ENCODE measurements at regions not wholly inside any gene's neighbourhood (a gene's known extent, or its start where the extent isn't known, plus 50 kb on each side); places are given as distances from the start of the nearest gene placed in this dataset.
"Not testable (repeated sequence)": the region's sequence is repeated elsewhere in the genome, so short reads cannot be mapped to it uniquely, and the experiment has no call there.

DNA sequence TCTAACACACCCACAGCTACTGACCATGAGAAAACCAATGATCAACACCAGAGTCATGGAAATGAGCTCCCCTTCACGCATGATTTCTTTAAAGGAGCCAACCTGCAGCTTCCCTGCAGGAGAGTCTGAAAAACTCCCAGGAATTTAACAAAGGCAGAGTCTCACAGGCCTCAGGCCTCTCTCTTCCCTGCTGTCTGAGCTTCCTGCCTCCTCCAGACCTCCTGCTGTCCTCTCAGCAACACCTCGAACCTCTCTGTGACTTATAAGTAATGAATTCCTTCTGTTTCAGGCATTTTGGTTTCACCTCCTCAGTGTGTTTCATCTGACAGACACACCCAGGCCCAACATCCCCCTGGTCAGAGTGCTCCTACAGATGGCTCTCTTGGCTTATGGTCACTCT is 1044.4 kb downstream of the UQCRFS1 start:
- no peak for DNase-seq

DNA sequence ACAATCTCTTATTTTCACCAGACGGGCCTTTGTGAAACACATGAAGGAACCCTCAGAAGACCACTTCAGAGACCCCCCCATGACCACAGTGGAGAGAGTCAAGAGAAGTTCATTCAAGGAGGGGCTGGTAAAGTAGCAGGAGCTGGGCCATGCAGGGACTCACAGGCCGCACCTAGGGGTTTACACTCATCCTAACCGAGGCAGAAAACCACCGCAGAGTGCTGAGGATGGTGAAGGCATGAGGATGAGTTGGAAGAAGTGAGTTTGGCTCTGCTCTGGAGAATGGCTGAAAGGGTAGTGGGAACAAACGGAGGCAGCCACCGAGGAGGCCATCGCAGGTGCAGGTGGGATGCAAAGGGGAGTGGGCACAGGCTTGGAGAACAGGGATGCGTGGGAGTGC is 1046.9 kb downstream of the UQCRFS1 start:
- DNase-seq: no peak

DNA sequence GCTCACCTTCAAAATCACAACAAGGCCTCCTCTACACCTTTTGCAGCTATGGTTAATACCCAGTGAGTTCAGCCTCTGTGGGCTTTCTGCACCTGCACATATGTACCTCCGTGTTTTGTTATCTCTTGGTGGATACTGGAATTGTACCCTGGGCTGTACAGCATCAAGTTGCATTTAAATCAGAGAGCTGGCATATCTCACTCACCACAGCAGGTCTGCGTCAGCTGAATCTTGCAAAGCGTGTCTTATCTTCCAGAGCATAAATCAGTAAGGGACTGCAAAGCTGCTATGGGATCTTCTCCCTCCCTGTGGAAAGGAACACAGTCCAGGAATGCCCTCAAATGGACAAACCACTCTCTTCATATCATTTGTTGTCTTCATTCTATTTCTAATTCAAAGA is 1048.7 kb downstream of the UQCRFS1 start:
- no peak for DNase-seq

DNA sequence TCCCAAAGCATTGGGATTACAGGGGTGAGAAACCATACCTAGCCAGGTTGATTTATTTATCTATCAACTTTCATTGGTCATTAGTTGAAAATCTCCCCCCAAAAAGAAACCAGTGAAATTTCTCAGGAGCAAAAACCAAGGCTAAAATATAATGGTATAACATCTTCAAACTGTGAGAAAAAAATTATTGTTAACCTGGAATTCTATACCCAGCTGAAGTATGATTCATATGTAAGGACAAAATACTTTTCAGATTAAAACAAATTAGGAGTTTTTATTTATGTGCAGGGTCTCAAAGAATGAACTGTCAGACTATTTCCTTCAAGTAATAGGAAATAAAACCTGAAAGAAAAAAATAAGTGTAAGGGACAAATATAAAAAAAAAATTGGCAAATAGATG is 1053.9 kb downstream of the UQCRFS1 start:
- no peak for DNase-seq

DNA sequence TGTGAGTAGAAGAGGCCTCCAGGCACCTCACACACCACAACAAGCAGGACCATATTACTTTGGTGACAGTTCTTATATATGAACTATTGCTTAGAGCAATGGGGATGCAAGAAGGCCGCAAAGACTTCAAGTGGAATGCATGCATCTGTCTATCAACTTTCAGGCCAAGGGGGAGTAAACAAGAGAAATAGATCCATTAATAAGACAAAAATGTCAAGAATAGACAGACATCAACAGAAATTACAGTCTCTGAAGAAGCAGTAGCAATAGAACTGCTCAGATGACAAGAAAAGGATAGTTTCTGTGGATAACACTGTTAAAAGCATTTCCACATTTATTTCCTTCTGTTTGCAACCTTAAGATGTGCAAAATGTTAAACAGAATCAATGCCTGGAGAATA is 1057.7 kb downstream of the UQCRFS1 start:
- DNase-seq: no peak

DNA sequence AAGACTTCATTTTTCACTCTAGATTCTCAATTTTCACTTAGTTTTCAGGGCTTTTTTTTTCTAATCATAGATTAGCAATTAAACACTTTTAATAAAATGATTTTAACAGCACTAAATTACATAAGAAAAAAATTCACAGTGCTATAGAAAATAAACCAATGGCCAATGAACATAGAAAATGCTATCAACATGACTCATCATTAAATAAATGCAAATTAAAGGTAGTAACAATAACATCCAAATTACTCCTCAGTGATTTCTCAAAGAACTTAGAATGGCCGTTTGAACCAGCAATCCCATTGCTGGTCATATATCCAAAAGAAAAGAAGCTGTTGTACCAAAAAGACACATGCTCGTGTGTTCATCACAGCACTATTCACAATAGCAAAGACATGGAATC is 1058.9 kb downstream of the UQCRFS1 start:
- no peak for DNase-seq

DNA sequence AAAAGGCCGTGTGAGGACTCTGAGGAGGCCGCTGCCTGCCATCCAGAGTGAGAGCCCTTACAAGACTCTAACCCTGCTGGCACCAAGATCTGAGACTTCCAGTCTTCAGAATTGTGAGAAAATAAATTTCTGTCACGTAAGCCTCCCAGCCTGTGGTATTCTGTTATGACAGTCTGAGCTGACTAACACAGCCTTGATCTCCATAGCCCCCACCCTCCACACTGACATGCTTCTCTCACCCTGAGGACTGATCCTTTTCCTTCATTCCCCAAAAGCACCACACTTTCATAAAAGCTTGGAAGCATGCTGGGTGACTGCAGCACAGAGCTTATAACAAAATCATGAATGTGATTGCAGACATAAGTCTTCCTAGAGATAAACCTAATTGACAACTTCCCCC is 1059.8 kb downstream of the UQCRFS1 start:
- DNase-seq: no peak

DNA sequence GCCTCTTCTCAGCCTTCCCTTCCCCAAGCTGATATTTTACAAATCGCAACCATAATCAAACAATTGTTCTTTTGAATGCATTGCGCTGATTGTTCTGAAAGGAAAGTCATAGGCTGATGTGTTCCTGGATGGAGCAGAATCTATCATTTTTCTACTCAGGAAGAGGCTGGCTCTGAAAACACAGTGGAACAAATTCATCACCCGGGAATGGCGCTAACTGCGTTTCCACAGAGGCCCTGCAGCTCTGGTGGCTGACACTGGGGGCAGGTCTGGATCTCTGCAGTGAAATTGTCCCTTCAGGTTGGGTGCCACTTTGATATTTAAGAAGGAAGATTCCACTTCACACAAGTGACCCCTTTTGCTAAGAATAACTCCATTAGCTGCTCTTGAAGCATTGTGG is 1060.8 kb downstream of the UQCRFS1 start:
- DNase-seq: no peak

DNA sequence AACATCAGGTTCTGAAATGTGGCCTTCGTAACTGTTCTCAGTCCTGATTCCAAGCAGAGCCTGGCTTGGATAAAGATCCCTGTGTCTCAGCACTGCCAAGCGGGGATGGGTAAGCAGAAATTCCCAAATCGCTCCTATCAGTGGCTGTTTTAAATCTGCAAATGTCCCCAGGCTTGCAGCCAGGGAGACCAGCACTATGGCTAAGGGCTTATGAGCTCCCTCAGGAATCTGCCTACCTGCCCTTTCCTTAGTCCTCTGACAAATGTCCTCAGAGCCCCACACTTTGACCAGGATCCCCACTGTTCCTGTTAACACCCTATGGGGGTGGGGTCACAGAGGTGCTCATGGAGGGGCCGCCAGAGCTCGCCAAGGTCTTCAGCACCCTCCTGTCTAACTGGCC is 1062.8 kb downstream of the UQCRFS1 start:
- DNase-seq: no peak

DNA sequence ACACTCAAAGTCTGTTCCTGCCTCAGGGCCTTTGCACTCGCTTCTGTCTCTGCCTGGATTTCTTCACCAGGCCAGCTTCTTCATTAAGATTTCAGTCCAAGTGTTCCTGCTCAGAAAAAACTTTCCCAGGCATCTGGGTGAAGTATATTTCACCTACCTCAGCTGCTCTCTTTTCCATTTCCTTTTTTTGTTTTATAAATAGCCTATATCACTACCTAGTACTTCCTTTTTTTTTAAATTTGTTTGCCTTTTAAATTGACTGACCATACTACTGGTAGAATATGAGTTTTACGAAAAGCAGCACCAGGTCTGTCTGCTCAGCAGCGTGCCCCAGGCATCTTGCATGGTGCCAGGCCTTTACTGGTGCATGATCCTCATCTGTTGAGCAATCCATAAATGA is 1064.4 kb downstream of the UQCRFS1 start:
- no peak for DNase-seq

DNA sequence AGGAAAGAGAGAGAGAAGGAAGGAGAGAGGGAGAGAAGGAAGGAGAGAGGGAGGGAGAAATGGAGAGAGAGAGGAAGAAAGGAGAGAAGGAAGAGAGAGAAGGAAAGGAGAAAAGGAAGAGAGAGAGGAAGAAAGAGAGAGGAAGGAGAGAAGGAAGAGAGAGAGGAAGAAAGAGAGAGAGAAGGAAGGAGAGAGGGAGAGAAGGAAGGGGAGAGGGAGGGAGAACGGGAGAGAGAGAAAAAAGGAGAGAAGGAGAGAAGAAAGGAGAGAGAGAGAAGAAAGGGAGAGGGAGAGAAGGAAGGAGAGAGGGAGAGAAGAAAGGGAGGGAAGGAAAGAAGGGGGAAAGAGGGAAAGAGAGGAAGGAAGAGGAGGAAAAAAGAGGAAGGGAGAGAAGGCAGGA is 1070.7 kb downstream of the UQCRFS1 start:
- DNase-seq: no peak

DNA sequence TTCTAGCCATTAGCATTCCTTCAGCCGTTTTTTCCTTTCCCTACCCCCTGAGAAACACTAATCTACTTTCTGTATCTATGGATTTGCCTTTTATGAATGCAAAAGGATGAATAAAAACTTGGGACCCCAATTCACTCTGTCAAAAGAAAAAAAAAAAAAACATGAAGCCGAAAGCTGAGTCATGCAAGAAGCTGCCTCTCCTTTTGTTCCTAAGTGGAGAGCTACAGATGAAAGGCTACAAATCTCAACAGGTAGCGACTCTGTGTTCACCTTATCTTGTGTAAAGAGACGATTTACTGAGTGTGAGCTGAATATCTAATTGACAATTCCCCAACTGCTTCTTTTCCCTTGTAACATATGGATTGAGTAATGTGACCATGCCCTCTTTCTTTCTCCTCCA is 1072.8 kb downstream of the UQCRFS1 start:
- no peak for DNase-seq

DNA sequence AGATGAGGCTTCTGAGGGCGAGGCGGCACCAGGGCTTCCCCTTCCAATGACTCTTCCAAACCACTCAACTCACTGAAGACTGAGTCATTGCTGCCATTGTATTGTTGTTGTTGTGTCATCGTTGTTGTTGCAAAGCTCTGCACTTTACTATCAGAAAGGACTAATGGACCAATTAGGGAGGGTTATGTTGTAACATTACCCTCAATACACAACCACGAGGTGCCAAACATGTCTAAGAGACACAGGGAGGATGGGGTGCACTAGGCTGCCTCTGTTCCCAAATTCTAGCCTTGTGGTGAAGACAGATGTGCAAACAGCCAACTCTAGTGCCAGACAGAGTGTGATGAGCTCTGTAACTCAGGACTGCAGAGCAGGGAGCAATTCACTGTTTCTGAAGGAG is 1075.2 kb downstream of the UQCRFS1 start:
- no peak for DNase-seq

DNA sequence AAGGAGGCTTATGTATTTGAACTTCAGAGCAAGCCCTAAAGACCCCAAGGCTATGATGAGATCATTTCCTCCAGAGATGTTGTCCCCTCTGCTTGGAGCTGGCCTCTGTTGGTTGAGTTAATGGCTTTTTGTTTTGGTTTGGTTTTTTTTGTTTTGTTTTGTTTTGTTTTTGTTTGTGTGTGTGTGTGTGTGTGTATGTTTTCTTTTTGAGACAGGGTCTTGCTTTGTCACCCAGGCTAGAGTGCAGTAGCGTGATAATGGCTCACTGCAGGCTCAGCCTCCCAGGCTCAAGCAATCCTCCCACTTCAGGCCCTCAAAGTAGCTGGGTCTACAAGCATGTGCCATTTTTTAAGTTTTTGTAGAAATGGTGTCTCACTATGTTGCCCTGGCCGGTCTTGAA is 1076.2 kb downstream of the UQCRFS1 start:
- DNase-seq: no peak

DNA sequence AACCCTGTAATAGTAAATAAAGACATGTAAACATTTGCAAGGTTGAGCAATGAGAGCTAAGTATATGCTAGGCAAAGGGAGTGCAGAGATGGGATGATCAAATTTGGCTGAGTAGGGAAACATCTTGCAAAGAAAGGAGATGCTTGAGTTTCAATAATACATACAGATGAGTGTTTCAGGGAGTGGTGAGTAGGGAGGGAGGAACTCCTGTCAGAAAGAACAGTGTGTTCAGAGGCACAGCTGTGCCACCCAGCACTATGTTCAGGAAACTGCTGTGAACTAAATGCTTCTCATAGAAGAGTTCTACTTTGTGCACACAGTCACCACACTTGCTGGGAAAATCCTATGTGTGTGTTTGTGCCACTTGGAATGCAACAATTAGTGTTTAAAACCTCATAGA is 1077.1 kb downstream of the UQCRFS1 start:
- no peak for DNase-seq

DNA sequence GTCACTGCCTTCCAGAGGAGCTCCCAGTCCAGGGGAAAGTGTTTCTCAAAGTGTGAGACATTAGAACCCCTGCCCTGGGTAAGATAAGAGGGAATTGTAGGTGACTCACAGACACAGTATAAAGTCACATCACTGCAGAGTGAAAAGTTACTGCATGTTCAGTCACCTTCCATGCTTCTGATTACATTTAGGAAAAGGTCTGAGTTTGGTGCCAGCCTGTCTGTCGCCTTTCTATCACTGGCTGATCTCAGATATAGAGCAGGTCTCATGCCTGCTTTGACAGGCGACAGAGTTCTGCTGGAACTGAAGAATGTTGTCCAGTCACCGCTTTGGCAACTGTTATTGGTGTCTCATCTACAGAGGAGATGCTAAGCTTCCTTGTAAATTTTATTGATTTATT is 1078.6 kb downstream of the UQCRFS1 start:
- DNase-seq: no peak

DNA sequence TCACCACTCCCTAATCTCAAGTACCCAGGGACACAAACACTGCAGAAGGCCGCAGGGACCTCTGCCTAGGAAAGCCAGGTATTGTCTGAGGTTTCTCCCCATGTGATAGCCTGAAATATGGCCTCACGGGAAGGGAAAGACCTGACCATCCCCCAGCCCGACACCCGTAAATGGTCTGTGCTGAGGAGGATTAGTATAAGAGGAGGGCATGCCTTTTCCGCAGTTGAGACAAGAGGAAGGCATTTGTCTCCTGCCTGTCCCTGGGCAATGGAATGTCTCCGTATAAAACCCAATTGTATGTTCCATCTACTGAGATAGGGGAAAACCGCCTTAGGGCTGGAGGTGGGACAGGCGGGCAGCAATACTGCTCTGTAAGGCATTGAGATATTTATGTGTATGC is 1082.1 kb downstream of the UQCRFS1 start:
- DNase-seq: not testable (repeated sequence)

DNA sequence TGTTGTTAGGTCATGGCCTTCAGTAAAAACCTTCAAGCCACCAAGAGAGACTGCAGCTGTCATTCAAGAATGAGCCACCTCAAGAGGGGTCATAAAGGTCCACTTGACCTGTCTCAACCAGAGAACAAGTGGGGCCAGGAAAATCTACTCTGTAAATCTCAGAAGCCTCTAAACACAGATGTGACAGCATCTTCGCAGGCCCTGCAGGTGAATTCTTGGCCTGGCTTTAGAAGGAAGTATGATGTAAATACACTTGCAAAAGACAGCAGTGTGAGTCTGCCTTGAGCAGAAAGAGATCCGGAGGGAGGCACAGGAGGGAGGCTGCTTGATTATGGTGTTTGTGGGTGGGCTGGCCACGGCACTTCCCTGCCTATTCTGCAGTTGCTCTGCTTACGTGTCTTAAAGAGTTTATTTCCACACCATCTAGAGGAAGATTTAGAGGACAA is 1082.9 kb downstream of the UQCRFS1 start:
- DNase-seq: no peak

DNA sequence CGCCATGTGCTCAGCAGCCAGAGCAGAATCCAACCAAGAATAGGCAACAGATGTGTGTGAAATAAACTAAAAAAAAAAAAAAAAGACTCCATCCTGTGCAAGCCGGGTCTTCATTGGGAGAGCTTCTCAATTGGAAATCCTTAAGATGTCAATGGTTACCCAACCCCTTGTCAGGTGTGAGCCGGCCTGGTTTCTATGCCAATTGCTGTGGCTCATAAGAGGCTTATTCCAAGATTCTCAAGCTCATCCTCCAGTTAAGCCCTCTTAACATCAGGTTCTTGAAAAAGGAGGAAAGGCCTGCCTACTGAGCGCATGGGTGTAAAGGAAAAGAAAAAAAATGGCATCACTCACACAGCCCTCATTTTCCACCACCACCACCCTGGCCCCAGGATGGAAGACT is 1084.6 kb downstream of the UQCRFS1 start:
- no peak for DNase-seq

DNA sequence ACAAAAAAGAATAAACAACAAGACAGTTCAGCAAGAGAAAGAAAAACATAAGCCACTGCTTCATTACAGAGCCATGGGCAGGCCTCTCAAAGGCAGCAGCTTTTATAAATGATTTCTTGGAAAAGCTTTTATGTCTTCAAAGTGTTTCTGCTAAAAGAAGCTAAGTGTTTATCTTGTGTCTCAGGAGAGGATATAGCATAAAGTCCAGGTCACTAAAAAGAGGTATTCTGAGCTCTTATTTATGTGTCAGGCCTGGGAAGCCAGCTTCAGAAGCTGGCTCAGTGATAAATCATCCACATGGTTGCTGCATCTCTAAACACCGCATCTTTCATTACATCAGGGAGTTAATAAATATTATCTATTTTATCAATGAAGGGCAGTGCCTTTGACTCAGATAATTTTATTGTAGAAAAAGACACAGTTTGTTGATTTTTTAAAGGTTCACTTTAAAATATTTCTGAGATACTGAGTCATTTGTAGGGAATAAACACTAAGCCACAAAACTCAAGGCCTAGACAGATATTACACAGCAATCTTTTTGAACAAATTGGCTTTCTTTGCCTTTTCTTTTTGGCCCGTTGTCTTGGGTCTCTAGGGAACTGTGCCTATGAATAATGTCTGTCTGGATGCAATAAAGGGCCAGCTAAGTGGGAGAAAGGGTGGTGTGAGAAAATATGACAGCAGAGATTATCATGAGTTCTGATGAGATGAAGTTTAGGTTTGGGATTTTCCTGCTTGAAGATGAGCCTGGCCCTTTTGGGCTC is 1086.6 kb downstream of the UQCRFS1 start:
- DNase-seq: peak in 1 of 3 donors; percentile 4

DNA sequence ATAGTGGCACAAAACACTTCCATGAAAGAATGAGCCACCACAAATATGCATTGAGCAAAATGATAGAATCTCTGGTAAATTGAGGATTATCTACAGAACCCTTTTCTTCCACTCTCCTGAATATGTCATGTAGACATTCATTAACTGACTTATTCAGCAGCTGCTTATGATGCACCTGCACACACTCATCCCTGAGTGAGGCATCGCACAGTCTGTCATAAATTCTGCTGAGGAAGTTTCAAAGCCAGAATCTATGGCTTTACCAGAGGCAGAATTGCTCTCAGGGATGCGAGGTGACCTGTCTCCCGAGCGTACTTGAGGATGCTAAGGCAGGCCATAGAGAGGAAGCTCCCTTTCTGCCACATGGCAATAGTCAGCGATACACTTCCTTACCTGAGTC is 1090.2 kb downstream of the UQCRFS1 start:
- no peak for DNase-seq

DNA sequence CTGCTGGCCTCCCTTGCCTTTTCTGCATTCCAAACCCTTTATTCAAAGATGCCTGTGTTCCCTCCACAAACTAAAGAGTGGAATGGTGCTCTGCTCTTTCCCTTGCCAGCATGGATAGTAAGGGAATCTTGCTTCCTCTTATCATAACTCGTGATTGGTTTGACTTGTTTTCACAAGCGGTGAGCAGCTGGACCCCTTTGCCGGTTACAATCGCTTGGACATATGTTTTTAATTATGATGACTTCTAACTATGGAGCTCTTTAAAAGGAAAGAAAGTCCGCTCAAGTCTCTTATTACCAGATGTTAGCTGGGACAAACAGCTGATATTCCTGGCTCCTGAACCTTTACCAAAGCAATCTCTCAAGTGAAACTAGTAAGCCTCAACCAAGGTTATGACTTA is 1094.7 kb downstream of the UQCRFS1 start:
- peak; percentile 0 to 29 (median 10) for DNase-seq

DNA sequence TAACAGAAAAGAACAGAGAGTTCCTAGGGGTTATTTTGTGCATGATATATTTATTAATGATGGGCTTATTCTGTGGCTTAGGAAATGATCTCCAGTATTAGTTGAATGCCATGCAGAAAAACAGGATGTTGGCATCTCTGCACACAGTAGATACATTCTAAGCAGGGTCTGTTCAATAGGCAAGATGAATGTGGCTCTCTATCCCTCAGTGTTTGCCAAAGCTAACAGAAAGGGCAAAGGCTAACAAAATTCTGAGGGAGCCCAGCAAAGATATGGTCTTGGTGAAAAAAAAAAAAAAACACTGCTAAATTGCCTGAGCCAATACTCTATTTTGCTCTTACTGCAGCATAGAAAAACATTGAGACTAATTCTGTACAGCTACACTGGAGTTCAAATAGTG is 1095.8 kb downstream of the UQCRFS1 start:
- no peak for DNase-seq

DNA sequence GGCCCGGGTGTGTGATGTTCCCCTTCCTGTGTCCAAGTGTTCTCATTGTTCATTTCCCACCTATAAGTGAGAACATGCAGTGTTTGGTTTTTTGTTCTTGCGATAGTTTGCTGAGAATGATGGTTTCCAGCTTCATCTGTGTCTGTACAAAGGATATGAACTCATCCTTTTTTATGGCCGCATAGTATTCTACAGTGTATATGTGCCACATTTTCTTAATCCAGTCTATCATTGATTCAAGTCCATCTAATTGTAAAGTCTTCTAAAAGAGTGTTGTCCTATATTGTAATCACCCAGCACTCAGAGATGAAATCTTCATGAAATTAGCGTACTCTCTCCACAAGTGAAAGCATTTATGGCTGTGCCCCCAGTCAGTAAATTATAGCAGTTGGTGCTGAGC is 1096.6 kb downstream of the UQCRFS1 start:
- not testable (repeated sequence) for DNase-seq

All from muscle of back (tissue), 3 donors.